Neural crest cell (in vitro differentiated cells): ENCODE measurements at regions not wholly inside any gene's neighbourhood (a gene's known extent, or its start where the extent isn't known, plus 50 kb on each side); places are given as distances from the start of the nearest gene placed in this dataset.

Experiments used
- DNase-seq: peaks from one replicate; pipeline ENCODE4 v3.0.0; 2021; ENCODE audit warnings: low read depth, mixed read lengths, low spot score
- H3K27ac Mint-ChIP-seq: one replicate; pipeline ENCODE4 v1.8.0; 2021; ENCODE audit warnings: mild to moderate bottlenecking, mixed read lengths; ENCODE audit not compliant: unreplicated experiment
- H3K27me3 Mint-ChIP-seq: 2 replicates; pipeline ENCODE4 v1.8.0; 2021; ENCODE audit warnings: low read depth, mild to moderate bottlenecking, mixed read lengths
- H3K36me3 Mint-ChIP-seq: 2 replicates; pipeline ENCODE4 v1.8.0; 2021; ENCODE audit warnings: low read depth, mild to moderate bottlenecking, mixed read lengths
- H3K4me1 Mint-ChIP-seq: 2 replicates; pipeline ENCODE4 v1.8.0; 2021; ENCODE audit warnings: mixed read lengths
- H3K4me3 Mint-ChIP-seq: one replicate; pipeline ENCODE4 v1.8.0; 2021; ENCODE audit warnings: mild to moderate bottlenecking, mixed read lengths
- H3K9me3 Mint-ChIP-seq: 2 replicates; pipeline ENCODE4 v1.8.0; 2021; ENCODE audit warnings: mixed read lengths
- CTCF ChIP-seq: fragments of 200-600 bp; sonication (generic); conservative IDR thresholded peaks from 2 replicates; pipeline ENCODE4 v1.5.0; 2021; ENCODE audit warnings: antibody characterized with exemption, mild to moderate bottlenecking

GRCh38 chr2:225170162-225170561 lies 127.9 kb upstream of the DOCK10 start:
- Mint-ChIP-seq H3K4me3 (no peak overlapping the region), H3K27me3 (no peaks in the 10 kb centered on the region), H3K27ac (no peak overlapping the region), H3K36me3 (no peaks in the 10 kb centered on the region), H3K4me1 (no peaks in the 10 kb centered on the region), H3K9me3 (peaks cover 9% of the 10 kb centered on the region)
- DNase-seq = no peak
- TF ChIP-seq CTCF = no peak

- DNase-seq = no peak
- no peaks in the 10 kb centered on the region for H3K36me3 Mint-ChIP-seq
- H3K9me3 Mint-ChIP-seq = peaks cover 9% of the 10 kb centered on the region
- no peak overlapping the region for H3K4me3 Mint-ChIP-seq
- TF ChIP-seq CTCF = no peak
- H3K4me1 Mint-ChIP-seq = no peaks in the 10 kb centered on the region
- no peak overlapping the region for H3K27ac Mint-ChIP-seq
- H3K27me3 Mint-ChIP-seq = no peaks in the 10 kb centered on the region
Measured at GRCh38 chr2:225169396-225169795, 127.1 kb upstream of the DOCK10 start.

GRCh38 chr2:225165052-225165451 lies 122.8 kb upstream of the DOCK10 start:
- H3K4me3 Mint-ChIP-seq = no peak overlapping the region
- no peaks in the 10 kb centered on the region for H3K36me3 Mint-ChIP-seq
- TF ChIP-seq CTCF = no peak
- no peak overlapping the region for H3K27ac Mint-ChIP-seq
- DNase-seq = no peak
- H3K27me3 Mint-ChIP-seq = no peaks in the 10 kb centered on the region
- no peaks in the 10 kb centered on the region for H3K4me1 Mint-ChIP-seq
- H3K9me3 Mint-ChIP-seq = peaks cover 7% of the 10 kb centered on the region

GRCh38 chr2:225164401-225165050 lies 122.3 kb upstream of the DOCK10 start:
- DNase-seq = no peak
- Mint-ChIP-seq H3K9me3 (peaks cover 4% of the 10 kb centered on the region), H3K36me3 (no peaks in the 10 kb centered on the region), H3K4me3 (no peak overlapping the region), H3K27ac (no peak overlapping the region), H3K4me1 (no peaks in the 10 kb centered on the region), H3K27me3 (no peaks in the 10 kb centered on the region)
- no peak for TF ChIP-seq CTCF

GRCh38 chr2:225158360-225158759 lies 116.1 kb upstream of the DOCK10 start:
- H3K27ac Mint-ChIP-seq = no peak overlapping the region
- DNase-seq = no peak
- H3K9me3 Mint-ChIP-seq = peaks cover 2% of the 10 kb centered on the region
- TF ChIP-seq CTCF = no peak
- H3K4me3 Mint-ChIP-seq = no peak overlapping the region
- no peaks in the 10 kb centered on the region for H3K36me3 Mint-ChIP-seq
- H3K27me3 Mint-ChIP-seq = no peaks in the 10 kb centered on the region
- H3K4me1 Mint-ChIP-seq = no peaks in the 10 kb centered on the region
